Fibroblast of skin of back (primary cell): ENCODE measurements at regions not wholly inside any gene's neighbourhood (a gene's known extent, or its start where the extent isn't known, plus 50 kb on each side); places are given as distances from the start of the nearest gene placed in this dataset.
"Not testable (repeated sequence)": the region's sequence is repeated elsewhere in the genome, so short reads cannot be mapped to it uniquely, and the experiment has no call there.

Source experiments
- DNase-seq: peaks from one replicate; pipeline ENCODE4 v3.0.0-alpha.2; 2013

DNA sequence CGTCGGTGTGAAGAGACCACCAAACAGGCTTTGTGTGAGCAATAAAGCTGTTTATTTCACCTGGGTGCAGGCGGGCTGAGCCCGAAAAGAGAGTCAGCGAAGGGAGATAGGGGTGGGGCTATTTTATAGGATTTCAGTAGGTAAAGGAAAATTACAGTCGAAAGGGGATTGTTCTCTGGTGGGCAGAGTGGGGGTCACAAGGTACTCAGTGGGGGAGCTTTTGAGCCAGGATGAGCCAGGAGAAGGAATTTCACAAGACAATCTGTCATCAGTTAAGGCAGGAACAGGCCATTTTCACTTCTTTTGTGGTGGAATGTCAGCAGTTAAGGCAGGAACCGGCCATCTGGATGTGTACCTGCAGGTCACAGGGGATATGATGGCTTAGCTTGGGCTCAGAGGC, 98.1 kb downstream of the RTP4 start:
- DNase-seq = not testable (repeated sequence)

GRCh38 chr3:187465503-187465902, 97.3 kb downstream of the RTP4 start:
- no peak for DNase-seq

GRCh38 chr3:187464682-187465081, 96.5 kb downstream of the RTP4 start:
- DNase-seq = no peak

- DNase-seq = no peak
These were observed 90.7 kb downstream of the RTP4 start for GRCh38 chr3:187458921-187459320.

DNA sequence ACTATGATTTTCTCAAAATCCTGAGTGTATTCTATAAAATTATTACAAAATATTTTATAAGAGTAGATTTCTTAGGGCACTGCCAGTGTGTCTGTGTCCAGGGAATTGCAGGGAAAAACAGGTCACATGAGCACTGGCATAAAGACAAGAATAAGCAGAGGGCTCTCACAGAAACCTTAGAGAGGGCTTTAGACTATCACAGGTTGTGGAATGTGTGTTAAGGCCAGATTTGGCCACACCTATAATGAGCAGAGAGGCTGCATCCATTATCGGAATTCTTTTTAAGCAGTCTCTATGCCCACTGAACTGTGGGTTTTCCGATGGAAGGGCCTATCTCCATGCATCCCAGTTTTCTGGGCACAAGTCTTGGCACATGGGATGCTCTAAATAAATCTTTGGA, 90.2 kb downstream of the RTP4 start:
- no peak for DNase-seq

DNA sequence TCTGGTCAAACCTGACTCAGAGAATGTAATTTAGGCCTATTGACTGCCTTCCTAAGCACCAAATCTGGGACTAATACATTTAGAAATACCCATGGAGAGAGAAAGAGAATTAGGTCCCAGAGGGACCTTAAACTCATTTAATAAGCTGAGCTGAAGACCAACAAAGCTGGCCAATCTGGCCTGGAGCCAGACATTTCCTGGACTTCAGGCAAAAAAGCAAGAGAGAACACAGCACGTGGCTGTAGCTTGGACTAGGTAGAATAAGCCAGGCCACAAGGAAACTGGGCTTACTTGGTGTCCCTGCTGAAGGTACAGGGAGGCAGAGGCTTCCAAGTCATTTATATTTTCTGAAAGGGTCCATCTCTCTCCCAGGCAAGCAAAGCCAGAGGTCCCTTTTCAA, 88.1 kb downstream of the RTP4 start:
- peak; percentile 13 for DNase-seq

DNA sequence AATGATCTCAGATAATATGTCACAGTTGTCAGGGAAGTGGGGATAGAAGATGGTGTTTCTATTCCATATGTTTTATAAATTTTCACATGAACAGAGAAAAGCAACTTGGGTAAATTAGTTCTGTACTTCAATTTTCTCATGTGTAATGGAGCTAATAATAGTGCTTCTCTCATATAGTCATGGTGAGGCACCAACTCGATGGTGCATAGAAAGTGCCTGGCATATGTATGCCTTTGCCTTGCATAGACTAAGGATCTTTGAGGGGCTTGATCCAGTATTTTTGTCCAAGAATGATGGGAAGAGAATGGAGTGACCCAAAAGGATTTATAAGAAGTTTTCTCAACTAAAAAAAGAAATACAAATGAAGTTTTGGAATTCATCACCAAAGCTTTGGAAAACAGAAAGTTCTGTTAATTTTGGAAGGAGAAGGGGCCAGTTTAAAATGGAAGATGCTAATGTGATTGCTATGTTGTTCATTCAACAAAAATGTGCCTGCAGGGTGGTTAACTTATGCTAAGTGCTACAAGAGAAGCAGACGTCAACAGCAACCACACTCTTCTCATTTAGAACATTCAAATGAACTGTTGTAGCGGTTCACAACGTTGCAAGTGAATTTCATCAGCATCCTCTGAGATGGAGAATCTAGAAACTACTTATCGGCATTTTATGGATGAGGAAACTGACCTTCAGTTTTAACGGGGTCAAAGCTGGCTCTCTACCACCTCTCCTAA, 86.1 kb downstream of the RTP4 start:
- DNase-seq = peak; percentile 3

DNA sequence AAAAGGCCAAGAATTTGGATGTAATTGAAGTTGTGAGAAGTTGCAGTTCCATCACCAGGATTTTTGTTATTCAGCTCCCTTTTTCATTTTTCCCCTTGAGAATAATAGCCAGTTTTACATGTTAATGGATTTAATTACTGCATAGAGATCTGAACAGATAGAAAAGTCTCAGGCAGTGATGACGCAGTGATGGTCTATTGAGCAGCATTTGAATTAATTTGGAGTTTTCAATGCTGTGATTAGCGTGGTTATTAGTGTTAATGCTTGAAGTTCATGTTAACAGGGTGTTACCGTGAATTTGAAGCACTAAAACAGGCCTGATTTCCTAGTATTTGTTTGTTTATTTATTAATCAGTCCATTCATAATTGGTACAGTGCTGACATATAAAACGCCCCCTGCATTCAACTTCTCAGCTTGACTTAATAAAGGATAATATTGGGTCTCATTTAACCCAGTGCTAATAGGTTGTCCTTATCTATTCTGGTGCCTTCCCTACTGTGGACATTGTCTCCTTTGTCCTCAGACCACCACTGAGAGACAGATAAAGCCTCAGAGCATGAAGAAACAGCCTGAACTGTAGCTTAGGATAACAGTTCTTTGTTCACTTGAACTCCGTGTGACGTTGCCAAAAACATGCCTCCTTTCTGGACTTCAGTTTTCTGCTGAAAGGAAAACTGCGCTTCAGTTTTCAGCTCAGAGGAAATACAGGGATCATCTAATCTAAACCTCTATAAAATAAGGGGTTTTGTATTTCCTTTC, 82.4 kb downstream of the RTP4 start:
- no peak for DNase-seq

GRCh38 chr3:187448674-187449073, 80.5 kb downstream of the RTP4 start:
- DNase-seq = no peak

GRCh38 chr3:187447737-187448136, 79.6 kb downstream of the RTP4 start:
- DNase-seq = no peak

DNA sequence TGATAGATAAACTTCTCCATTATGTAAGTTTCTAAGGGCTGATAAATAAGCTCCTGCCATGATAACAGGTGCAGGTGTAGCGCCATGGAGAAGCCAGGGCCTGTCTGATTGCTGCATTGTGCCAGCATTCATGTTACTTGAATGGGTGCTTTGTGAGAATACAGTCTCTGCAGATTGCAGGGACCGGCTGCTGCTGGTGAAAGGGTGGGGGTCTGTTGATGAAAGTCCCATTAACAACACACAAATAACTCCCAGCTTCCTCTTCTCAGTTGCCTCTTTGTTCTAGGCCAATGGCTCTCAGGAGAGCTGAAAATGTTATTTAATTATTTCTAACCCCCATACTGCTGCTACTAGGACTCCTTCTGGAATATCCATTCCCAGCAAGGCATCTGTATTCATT, 77.2 kb downstream of the RTP4 start:
- no peak for DNase-seq

DNA sequence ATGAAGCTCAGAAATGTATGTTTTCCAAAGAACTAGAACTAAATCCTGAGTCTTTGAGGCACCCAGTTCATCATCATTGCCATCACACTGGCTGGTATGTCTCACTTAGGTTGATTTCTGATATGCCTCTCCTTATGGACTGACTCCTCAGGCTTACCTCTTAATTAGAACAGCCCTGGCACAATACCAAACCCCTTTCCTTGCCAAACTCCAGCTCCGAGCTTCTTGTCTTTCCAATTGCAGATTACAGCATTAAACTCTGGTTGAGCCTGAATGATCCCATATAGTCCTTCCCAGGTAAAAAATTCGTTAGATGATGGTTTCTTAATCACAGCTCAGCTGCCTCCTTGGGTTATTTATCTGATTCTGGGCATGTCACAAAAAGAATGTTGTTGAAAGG, 66.3 kb downstream of the RTP4 start:
- no peak for DNase-seq

- no peak for DNase-seq
These were observed 62.4 kb downstream of the RTP4 start for GRCh38 chr3:187430576-187430975.
